Gastroesophageal sphincter (tissue), 4 donors: ENCODE measurements at regions not wholly inside any gene's neighbourhood (a gene's known extent, or its start where the extent isn't known, plus 50 kb on each side); places are given as distances from the start of the nearest gene placed in this dataset.
"Not testable (repeated sequence)": the region's sequence is repeated elsewhere in the genome, so short reads cannot be mapped to it uniquely, and the experiment has no call there.

Experiments
- ATAC-seq: fragments of 150-250 bp; one replicate; pipeline ENCODE4 v1.9.1; 2016; ENCODE audit warnings: mild to moderate bottlenecking, moderate library complexity
- H3K27ac ChIP-seq, 4 donors: fragments of 200-600 bp; sonication (generic) in 3 of 4; 1 replicate in 3 of 4; 2 replicates in 1 of 4; pipeline ENCODE4 v1.5.1; 2016 to 2019
- H3K27me3 ChIP-seq: fragments of 200-600 bp; sonication (generic); one replicate; pipeline ENCODE4 v1.5.1; 2019
- H3K36me3 ChIP-seq, 2 donors: fragments of 200-600 bp; sonication (generic); one replicate each; pipeline ENCODE4 v1.5.1; 2019; ENCODE audit warnings: control low read depth in 1 of 2
- H3K4me1 ChIP-seq, 3 donors: fragments of 200-600 bp; sonication (generic); 1 replicate in 2 of 3; 2 replicates in 1 of 3; pipeline ENCODE4 v1.5.1; 2016 to 2019; ENCODE audit warnings: control low read depth in 2 of 3
- H3K4me3 ChIP-seq, 2 donors: fragments of 200-600 bp; sonication (generic); one replicate each; pipeline ENCODE4 v1.5.1; 2019; ENCODE audit warnings: mild to moderate bottlenecking in 1 of 2, moderate library complexity in 1 of 2
- H3K9me3 ChIP-seq, 3 donors: fragments of 200-600 bp; sonication (generic); one replicate each; pipeline ENCODE4 v1.5.1; 2017 to 2019; ENCODE audit warnings: control low read depth in 2 of 3
- EP300 ChIP-seq: sonication (generic); formaldehyde crosslinking; IDR thresholded peaks from one replicate; pipeline ENCODE4 v1.6.1; 2017; ENCODE audit warnings: antibody characterized with exemption, mild to moderate bottlenecking
- POLR2A ChIP-seq, 2 donors: fragments of 450-650 bp; IDR thresholded peaks; one replicate each; pipeline ENCODE4 v1.6.1; 2017; ENCODE audit warnings: antibody characterized with exemption in 2 of 2, mild to moderate bottlenecking in 2 of 2, moderate library complexity in 1 of 2
- POLR2AphosphoS5 ChIP-seq: sonication (generic); formaldehyde crosslinking; IDR thresholded peaks from one replicate; pipeline ENCODE4 v1.6.1; 2017; ENCODE audit warnings: antibody characterized with exemption
- WGBS, 2 donors: methylation state at CpG; one replicate each; pipeline ENCODE4 v1.1.5; 2018; ENCODE audit warnings: low coverage in 1 of 2; 5-methylcytosine and 5-hydroxymethylcytosine counted together
- TF ChIP-seq, protein P1 (sequence below), 4 experiments: fragments of 200-600 bp in 2 of 4; fragments of 450-650 bp in 2 of 4; sonication (generic) in 1 of 4; IDR thresholded peaks; one replicate each; pipeline ENCODE4 v1.5.1; 2017 to 2019; ENCODE audit warnings: antibody characterized with exemption in 4 of 4, mild to moderate bottlenecking in 2 of 4, moderate library complexity in 2 of 4

DNA sequence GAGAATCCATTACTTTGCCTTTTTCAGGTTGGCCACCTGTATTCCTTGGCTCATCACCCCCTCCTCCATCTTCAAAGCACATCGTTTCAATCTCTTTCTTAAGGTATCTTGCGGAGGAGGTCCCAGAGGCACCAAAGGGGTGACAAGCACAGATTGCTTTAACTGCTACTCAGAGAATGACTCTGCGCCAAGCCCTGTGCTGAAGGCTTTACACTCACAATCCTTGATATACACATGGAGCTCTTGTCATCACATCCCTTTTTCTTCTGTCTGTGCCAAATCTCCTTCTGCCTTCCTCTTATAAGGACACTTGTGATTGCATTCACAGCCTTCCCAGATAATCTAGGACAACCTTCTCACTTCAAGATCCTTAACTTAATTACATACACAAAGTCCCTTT, 134.7 kb upstream of the MAMLD1 start:
- H3K27me3 ChIP-seq = no peaks in the 10 kb centered on the region
- H3K27ac ChIP-seq = no peak overlapping the region
- H3K9me3 ChIP-seq = no peaks in the 10 kb centered on the region
- no peak overlapping the region for H3K4me3 ChIP-seq
- 87 to 100% methylated on average over 1 to 3 of the region's 3 CpGs for WGBS, 2 donors
- no peak for ATAC-seq
- H3K36me3 ChIP-seq = no peaks in the 10 kb centered on the region
- no peaks in the 10 kb centered on the region for H3K4me1 ChIP-seq
- TF ChIP-seq EP300 (no peak), POLR2A (IDR thresholded peaks at IDR 0.05) (no peak), POLR2AphosphoS5 (no peak)
- TF ChIP-seq, protein P1, sequence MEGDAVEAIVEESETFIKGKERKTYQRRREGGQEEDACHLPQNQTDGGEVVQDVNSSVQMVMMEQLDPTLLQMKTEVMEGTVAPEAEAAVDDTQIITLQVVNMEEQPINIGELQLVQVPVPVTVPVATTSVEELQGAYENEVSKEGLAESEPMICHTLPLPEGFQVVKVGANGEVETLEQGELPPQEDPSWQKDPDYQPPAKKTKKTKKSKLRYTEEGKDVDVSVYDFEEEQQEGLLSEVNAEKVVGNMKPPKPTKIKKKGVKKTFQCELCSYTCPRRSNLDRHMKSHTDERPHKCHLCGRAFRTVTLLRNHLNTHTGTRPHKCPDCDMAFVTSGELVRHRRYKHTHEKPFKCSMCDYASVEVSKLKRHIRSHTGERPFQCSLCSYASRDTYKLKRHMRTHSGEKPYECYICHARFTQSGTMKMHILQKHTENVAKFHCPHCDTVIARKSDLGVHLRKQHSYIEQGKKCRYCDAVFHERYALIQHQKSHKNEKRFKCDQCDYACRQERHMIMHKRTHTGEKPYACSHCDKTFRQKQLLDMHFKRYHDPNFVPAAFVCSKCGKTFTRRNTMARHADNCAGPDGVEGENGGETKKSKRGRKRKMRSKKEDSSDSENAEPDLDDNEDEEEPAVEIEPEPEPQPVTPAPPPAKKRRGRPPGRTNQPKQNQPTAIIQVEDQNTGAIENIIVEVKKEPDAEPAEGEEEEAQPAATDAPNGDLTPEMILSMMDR (IDR thresholded peaks at IDR 0.05) = no peak

DNA sequence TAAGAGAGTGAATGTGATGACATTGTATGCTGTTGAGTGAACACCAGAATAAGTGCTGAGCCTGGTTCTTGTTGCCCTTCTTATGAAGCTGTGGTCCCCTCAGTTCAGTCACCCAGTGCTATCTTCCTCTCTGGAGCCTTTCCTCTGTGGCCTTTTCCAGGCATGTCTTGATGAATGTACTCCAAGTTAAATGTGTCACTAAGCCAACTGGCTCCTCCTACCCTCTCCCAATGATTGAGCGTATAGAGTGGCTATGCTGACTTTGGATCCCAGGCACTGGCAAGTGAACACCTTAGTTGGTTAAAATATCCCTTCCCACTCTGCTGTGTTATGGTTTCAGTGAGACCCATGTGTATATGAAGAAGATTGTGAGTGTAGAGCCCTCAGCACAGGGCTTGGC, 134.1 kb upstream of the MAMLD1 start:
- no peak overlapping the region for H3K4me3 ChIP-seq
- TF ChIP-seq POLR2A (IDR thresholded peaks at IDR 0.05) (no peak), EP300 (no peak), POLR2AphosphoS5 (no peak)
- TF ChIP-seq, protein P1 (IDR thresholded peaks at IDR 0.05) = no peak
- H3K27ac ChIP-seq = no peak overlapping the region
- H3K27me3 ChIP-seq = no peaks in the 10 kb centered on the region
- H3K9me3 ChIP-seq = no peaks in the 10 kb centered on the region
- ATAC-seq = no peak
- WGBS, 2 donors = 71% methylated on average over 1 of the region's 1 CpG; no CpG with 5 or more reads in 1 of the 2 donors
- H3K36me3 ChIP-seq = no peaks in the 10 kb centered on the region
- no peaks in the 10 kb centered on the region for H3K4me1 ChIP-seq

DNA sequence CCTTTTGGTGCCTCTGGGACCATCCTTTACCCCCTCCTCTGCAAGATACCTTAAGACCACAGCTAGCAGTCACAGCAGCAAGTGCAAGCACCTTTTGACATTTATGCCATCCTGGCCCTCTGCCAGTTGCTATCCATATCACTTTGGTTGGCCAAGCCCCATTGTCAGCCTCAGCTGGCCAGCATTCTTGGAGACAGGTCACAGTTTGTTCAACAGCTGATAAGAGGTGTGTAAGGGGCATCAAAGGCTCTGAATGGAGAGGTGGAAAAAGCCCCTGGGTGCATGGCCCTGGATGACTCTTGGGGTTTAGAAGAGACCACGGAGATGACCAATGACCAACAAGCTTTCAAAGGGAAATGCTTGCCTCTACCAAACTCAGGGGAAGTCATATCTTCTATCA, 133.6 kb upstream of the MAMLD1 start:
- no peak overlapping the region for H3K27ac ChIP-seq
- H3K9me3 ChIP-seq = no peaks in the 10 kb centered on the region
- TF ChIP-seq EP300 = no peak
- no peak for TF ChIP-seq POLR2AphosphoS5
- TF ChIP-seq, protein P1 (IDR thresholded peaks at IDR 0.05) = no peak
- TF ChIP-seq POLR2A (IDR thresholded peaks at IDR 0.05) = no peak
- no CpG with 5 or more reads among the region's 1 CpG for WGBS, 2 donors
- H3K4me1 ChIP-seq = no peaks in the 10 kb centered on the region
- no peak overlapping the region for H3K4me3 ChIP-seq
- no peaks in the 10 kb centered on the region for H3K27me3 ChIP-seq
- ATAC-seq = no peak
- H3K36me3 ChIP-seq = no peaks in the 10 kb centered on the region

DNA sequence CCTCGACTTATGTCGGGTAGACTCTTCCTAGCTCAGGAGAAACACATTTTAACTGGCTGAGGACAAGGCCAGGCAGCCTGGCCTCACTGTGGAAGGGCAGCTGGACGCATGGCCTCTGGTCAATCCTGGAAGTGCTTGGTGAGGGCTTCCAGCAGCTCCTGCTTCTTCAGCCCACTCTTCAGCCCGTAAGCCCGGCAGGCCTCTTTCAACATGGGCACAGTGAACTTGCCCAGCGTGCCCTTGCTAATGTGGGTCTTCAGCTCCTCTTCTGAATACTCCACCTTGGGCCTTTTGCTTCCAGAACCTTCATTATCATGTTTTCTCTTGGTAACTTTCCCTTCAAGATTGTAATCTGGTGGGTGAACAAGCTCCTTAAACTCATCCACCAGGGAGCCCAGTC, 132.2 kb upstream of the MAMLD1 start:
- not testable (repeated sequence) for H3K4me3 ChIP-seq, H3K27me3 ChIP-seq
- 80 to 83% methylated on average over 1 to 2 of the region's 6 CpGs for WGBS, 2 donors

DNA sequence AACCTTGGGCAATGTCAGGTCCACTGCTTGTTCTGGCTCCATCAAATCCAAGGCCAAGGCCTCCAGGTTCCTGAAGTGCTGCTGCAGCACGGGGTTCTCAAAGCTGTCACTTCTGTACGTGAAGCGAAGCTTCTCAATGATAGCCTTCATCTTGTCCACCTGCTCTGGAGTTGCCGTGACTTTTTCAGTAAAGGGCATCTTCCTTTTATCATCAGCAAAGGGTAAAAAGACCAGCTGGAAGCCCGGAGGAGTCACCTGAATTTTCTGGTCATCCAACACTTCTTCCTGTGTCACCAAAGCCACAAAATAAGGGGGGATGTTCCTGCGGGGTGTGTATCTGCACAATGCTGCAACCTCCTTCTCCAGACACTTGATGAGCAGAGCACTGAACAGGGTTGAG, 131.7 kb upstream of the MAMLD1 start:
- H3K4me1 ChIP-seq, H3K27me3 ChIP-seq, H3K27ac ChIP-seq, H3K9me3 ChIP-seq, H3K4me3 ChIP-seq, ATAC-seq, H3K36me3 ChIP-seq: not testable (repeated sequence)
- WGBS, 2 donors = no CpG with 5 or more reads among the region's 6 CpGs

More for the DNA sequence above, 132.2 kb upstream of the MAMLD1 start:
- H3K27ac ChIP-seq, H3K36me3 ChIP-seq, H3K4me1 ChIP-seq, ATAC-seq, H3K9me3 ChIP-seq: not testable (repeated sequence)

DNA sequence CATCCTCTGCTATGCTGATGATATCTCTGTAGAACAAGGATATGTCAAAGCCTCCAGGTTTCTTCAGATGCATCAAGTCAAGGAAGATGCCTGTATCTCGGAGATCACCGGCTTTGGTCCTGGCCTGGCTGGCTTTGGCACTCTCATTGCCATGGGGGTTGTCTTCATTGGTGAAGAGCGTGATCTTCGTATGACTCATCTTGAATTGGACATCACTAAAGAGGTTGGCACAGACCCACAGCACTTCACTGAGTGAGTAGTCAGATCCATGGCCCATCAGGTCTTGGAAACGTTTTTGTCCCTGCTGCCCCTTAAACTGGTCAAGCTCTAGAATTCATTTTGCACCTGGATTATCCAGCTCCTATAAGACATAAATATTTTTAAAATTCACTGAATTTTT, 130.9 kb upstream of the MAMLD1 start:
- H3K36me3 ChIP-seq, H3K9me3 ChIP-seq, H3K27ac ChIP-seq, H3K4me3 ChIP-seq, ATAC-seq, H3K27me3 ChIP-seq, H3K4me1 ChIP-seq: not testable (repeated sequence)
- 56 to 80% methylated on average over 1 to 4 of the region's 5 CpGs for WGBS, 2 donors

- 22 to 63% methylated on average over 1 to 2 of the region's 3 CpGs for WGBS, 2 donors
- Histone ChIP-seq H3K9me3 (no peaks in the 10 kb centered on the region), H3K36me3 (no peaks in the 10 kb centered on the region), H3K27me3 (no peaks in the 10 kb centered on the region), H3K27ac (no peak overlapping the region), H3K4me3 (no peak overlapping the region), H3K4me1 (no peaks in the 10 kb centered on the region)
- TF ChIP-seq POLR2A (IDR thresholded peaks at IDR 0.05) (no peak), EP300 (no peak), POLR2AphosphoS5 (no peak)
- TF ChIP-seq, protein P1 (IDR thresholded peaks at IDR 0.05) = no peak
- ATAC-seq = no peak
These were observed 129.0 kb upstream of the MAMLD1 start for GRCh38 chrX:150234126-150234525.
